A673 (cell line): ENCODE measurements at regions not wholly inside any gene's neighbourhood (a gene's known extent, or its start where the extent isn't known, plus 50 kb on each side); places are given as distances from the start of the nearest gene placed in this dataset.

ENCODE experiments used
- EZH2 ChIP-seq: fragments of 200-600 bp; sonication (generic); IDR thresholded peaks from 2 replicates; pipeline ENCODE4 v1.6.1; 2017; ENCODE audit warnings: borderline replicate concordance, low read depth, mild to moderate bottlenecking, mixed read lengths, antibody characterized with exemption, low read length; ENCODE audit not compliant: poor library complexity, severe bottlenecking
- TF ChIP-seq, protein P1 (sequence below): fragments of 300-800, 200-600 bp; sonication (generic); conservative IDR thresholded peaks from 2 replicates; pipeline ENCODE4 v1.5.1; 2017; ENCODE audit warnings: low read depth, mild to moderate bottlenecking, antibody characterized with exemption, low read length, moderate library complexity, mixed read lengths

DNA sequence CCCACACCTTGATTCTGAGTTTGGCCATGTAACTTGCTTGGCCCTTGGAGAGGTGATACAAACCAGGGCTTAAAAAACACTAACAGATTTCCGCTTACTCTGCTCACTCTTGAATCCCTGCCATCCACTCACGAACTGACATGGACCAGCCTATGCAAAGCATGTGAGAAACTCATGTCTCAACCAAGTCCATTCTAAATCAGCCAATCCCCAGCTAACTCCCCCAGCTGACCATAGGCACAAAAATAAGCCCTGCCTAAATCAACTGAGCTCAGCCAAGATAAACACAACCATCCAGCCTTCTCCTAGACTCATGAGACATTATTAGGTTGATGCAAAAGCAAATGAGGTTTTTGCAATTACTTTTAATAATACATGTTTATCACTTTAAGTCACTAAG lies 353.9 kb upstream of the TBX3 start:
- TF ChIP-seq, protein P1, sequence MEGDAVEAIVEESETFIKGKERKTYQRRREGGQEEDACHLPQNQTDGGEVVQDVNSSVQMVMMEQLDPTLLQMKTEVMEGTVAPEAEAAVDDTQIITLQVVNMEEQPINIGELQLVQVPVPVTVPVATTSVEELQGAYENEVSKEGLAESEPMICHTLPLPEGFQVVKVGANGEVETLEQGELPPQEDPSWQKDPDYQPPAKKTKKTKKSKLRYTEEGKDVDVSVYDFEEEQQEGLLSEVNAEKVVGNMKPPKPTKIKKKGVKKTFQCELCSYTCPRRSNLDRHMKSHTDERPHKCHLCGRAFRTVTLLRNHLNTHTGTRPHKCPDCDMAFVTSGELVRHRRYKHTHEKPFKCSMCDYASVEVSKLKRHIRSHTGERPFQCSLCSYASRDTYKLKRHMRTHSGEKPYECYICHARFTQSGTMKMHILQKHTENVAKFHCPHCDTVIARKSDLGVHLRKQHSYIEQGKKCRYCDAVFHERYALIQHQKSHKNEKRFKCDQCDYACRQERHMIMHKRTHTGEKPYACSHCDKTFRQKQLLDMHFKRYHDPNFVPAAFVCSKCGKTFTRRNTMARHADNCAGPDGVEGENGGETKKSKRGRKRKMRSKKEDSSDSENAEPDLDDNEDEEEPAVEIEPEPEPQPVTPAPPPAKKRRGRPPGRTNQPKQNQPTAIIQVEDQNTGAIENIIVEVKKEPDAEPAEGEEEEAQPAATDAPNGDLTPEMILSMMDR, result no peak
- no peak for TF ChIP-seq EZH2
